ENCODE measurements at regions not wholly inside any gene's neighbourhood (a gene's known extent, or its start where the extent isn't known, plus 50 kb on each side); places are given as distances from the start of the nearest gene placed in this dataset.

GRCh38 chrX:97790850-97791249 is 907.1 kb downstream of the RPA4 start:
- no peak for TF ChIP-seq CTCF (IDR thresholded peaks at IDR 0.05)
- no peak overlapping the region for H3K9ac ChIP-seq (ENCODE audit: low read depth in 2 of 2, low read length in 2 of 2)
- H3K27ac ChIP-seq = no peak overlapping the region
- no peaks in the 10 kb centered on the region for H3K36me3 ChIP-seq
- H3K27me3 ChIP-seq = peaks cover 3% of the 10 kb centered on the region
- no peak for DNase-seq
- no peak overlapping the region for H3K4me3 ChIP-seq
- H3K9me3 ChIP-seq = no peaks in the 10 kb centered on the region
- intact Hi-C loops (cut with DNase I) = no loop called here
- H3K4me1 ChIP-seq = no peaks in the 10 kb centered on the region

GRCh38 chrX:97797076-97797475 is 913.4 kb downstream of the RPA4 start:
- H3K4me3 ChIP-seq = no peak overlapping the region
- H3K4me1 ChIP-seq = no peaks in the 10 kb centered on the region
- DNase-seq = no peak
- intact Hi-C loops (cut with DNase I) = no loop called here
- H3K9me3 ChIP-seq = no peaks in the 10 kb centered on the region
- no peak overlapping the region for H3K9ac ChIP-seq (ENCODE audit: low read depth in 2 of 2, low read length in 2 of 2)
- no peak overlapping the region for H3K27ac ChIP-seq
- H3K27me3 ChIP-seq = peaks cover 3% of the 10 kb centered on the region
- no peaks in the 10 kb centered on the region for H3K36me3 ChIP-seq
- TF ChIP-seq CTCF (IDR thresholded peaks at IDR 0.05) = no peak

- no peak overlapping the region for H3K4me3 ChIP-seq
- no peak for DNase-seq
- H3K36me3 ChIP-seq = no peaks in the 10 kb centered on the region
- H3K4me1 ChIP-seq = no peaks in the 10 kb centered on the region
- TF ChIP-seq CTCF (IDR thresholded peaks at IDR 0.05) = no peak
- intact Hi-C loops (cut with DNase I) = no loop called here
- H3K9me3 ChIP-seq = no peaks in the 10 kb centered on the region
- H3K9ac ChIP-seq (ENCODE audit: low read depth in 2 of 2, low read length in 2 of 2) = no peak overlapping the region
- no peaks in the 10 kb centered on the region for H3K27me3 ChIP-seq
- H3K27ac ChIP-seq = no peak overlapping the region
Measured at GRCh38 chrX:97806238-97806637, 922.5 kb downstream of the RPA4 start.

GRCh38 chrX:97806946-97807345 is 923.2 kb downstream of the RPA4 start:
- TF ChIP-seq CTCF (IDR thresholded peaks at IDR 0.05) = no peak

GRCh38 chrX:97820170-97820569 is 936.5 kb downstream of the RPA4 start:
- Histone ChIP-seq H3K9me3 (no peaks in the 10 kb centered on the region), H3K4me3 (no peak overlapping the region), H3K9ac (ENCODE audit: low read depth in 2 of 2, low read length in 2 of 2) (no peak overlapping the region), H3K27me3 (no peaks in the 10 kb centered on the region), H3K27ac (no peak overlapping the region), H3K36me3 (no peaks in the 10 kb centered on the region), H3K4me1 (no peaks in the 10 kb centered on the region)
- intact Hi-C loops (cut with DNase I) = no loop called here
- no peak for TF ChIP-seq CTCF (IDR thresholded peaks at IDR 0.05)
- DNase-seq = no peak

More at GRCh38 chrX:97806946-97807345, 923.2 kb downstream of the RPA4 start:
- H3K4me3 ChIP-seq = no peak overlapping the region
- intact Hi-C loops (cut with DNase I) = no loop called here
- no peaks in the 10 kb centered on the region for H3K36me3 ChIP-seq
- no peaks in the 10 kb centered on the region for H3K27me3 ChIP-seq
- no peak overlapping the region for H3K27ac ChIP-seq
- DNase-seq = no peak
- no peaks in the 10 kb centered on the region for H3K4me1 ChIP-seq
- no peak overlapping the region for H3K9ac ChIP-seq (ENCODE audit: low read depth in 2 of 2, low read length in 2 of 2)
- H3K9me3 ChIP-seq = no peaks in the 10 kb centered on the region

GRCh38 chrX:97828471-97828870 is 944.8 kb downstream of the RPA4 start:
- TF ChIP-seq CTCF (IDR thresholded peaks at IDR 0.05) = no peak
- intact Hi-C loops (cut with DNase I) = no loop called here

More at GRCh38 chrX:97828471-97828870, 944.8 kb downstream of the RPA4 start:
- Histone ChIP-seq H3K4me3 (no peak overlapping the region), H3K27me3 (no peaks in the 10 kb centered on the region), H3K36me3 (no peaks in the 10 kb centered on the region), H3K4me1 (no peaks in the 10 kb centered on the region), H3K27ac (no peak overlapping the region), H3K9me3 (no peaks in the 10 kb centered on the region), H3K9ac (ENCODE audit: low read depth in 2 of 2, low read length in 2 of 2) (no peak overlapping the region)
- no peak for DNase-seq

All from colonic mucosa (tissue), 4 donors.